GM19324 (cell line): ENCODE measurements at regions not wholly inside any gene's neighbourhood (a gene's known extent, or its start where the extent isn't known, plus 50 kb on each side); places are given as distances from the start of the nearest gene placed in this dataset.
"Not testable (repeated sequence)": the region's sequence is repeated elsewhere in the genome, so short reads cannot be mapped to it uniquely, and the experiment has no call there.

Source experiments
- ATAC-seq: cut with Tn5 transposase; IDR thresholded peaks from one replicate; pipeline ENCODE4 v1.9.1; 2021; ENCODE audit warnings: mild to moderate bottlenecking, moderate library complexity; ENCODE audit not compliant: unreplicated experiment, low FRiP score

DNA sequence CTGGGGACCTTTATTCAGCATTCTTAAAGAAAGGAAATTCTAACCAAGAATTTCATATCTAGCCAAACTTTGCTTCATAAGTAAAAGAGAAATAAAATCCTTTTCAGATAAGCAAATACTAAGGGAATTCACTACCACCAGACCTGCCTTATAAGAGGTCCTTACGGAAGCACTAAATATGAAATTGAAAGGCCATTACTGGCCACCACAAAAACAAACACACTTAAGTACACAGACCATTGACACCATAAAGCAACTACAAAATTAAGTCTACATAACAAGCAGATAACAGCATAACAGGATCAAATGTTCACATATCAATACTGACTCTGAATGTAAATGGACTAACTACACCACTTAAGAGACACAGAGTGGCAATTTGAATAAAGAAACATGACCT lies 361.4 kb upstream of the POU5F2 start:
- no peak for ATAC-seq

DNA sequence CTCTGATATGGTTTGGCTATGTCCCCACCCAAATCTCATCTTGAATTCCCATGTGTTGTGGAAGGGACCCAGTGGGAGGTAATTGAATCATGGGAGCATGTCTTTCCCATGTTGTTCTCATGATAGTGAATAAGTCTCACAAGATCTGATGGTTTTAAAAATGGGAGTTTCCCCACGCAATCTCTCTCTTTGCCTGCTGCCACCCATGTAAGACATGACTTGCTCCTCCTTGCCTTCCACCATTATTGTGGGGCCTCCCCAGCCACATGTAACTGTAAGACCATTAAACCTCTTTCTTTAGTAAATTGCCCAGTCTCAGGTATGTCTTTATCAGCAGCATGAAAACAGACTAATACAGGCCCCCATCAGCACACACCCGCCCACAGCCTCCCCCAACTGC lies 356.0 kb upstream of the POU5F2 start:
- ATAC-seq: not testable (repeated sequence)

DNA sequence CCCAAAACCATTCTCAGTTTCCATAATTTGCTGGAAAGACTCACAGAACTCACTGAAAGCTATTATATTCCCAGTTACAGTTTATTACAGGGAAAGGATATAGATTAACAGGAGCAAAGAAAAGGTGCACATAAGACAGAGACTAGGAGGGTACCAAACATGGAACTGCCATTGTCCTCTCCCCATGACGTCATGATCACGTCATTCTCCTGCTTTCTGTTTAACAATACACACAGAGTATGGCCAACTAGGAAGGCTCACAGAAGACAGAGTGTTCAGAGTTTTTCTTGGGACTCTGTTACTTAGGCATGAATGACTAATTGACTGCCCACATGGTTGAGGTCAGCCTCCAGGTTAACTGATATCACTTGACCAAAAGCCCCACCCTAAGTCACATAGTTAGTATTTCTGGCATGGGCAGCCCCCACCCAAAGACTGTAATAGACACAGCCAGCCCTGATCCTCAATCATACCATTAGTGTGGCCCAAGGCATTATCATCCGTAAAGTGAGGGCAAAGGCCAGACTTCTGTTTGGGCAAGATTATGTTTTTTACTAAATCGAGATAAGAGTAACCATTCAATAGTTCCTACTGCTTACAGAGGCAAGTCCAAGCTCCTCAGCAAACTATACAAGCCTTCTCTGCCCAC lies 353.5 kb upstream of the POU5F2 start:
- no peak for ATAC-seq

- ATAC-seq: no peak
Observed at GRCh38 chr5:94093300-94093699, 351.9 kb upstream of the POU5F2 start.

DNA sequence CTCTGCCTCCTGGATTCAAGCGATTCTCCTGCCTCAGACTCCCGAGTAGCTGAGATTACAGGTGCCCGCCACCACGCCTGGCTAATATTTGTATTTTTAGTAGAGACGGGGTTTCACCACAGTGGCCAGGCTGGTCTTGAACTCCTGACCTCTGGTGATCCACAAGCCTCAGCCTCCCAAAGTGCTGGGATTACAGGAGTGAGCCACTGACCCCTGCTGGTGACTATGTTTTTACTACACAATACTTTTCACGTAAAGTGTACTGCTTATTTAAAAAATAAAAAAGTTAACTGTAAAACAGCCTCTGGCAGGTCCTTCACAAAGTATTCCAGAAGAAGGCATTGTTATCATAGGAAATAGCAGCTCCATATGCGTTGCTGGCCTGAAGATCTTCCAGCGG lies 345.2 kb upstream of the POU5F2 start:
- not testable (repeated sequence) for ATAC-seq

GRCh38 chr5:94086194-94086593 lies 344.8 kb upstream of the POU5F2 start:
- ATAC-seq: no peak

DNA sequence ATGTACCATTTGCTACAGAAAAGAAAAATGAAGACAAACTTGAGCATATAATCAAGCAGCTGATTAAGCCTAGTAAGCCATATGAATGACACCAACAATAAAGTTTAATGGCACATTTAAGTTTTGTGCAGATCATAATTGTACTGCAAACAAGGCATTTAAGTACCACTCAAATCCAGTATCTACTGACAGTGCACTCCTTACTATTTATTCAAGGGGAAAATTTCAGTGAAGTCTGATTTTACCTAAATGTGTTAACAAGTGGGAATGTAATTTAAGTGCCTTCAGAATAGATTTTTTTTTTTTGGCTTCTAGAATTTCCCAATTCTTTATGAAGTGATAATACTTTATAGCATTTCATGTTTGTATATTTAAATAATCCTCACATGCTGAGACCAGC lies 341.0 kb upstream of the POU5F2 start:
- no peak for ATAC-seq

- no peak for ATAC-seq
Observed at GRCh38 chr5:94081088-94081487, 339.7 kb upstream of the POU5F2 start.

GRCh38 chr5:94080390-94080789 lies 339.0 kb upstream of the POU5F2 start:
- ATAC-seq: no peak

- no peak for ATAC-seq
Observed at GRCh38 chr5:94072116-94072515, 330.7 kb upstream of the POU5F2 start.

GRCh38 chr5:94066437-94067207 lies 325.2 kb upstream of the POU5F2 start:
- no peak for ATAC-seq

DNA sequence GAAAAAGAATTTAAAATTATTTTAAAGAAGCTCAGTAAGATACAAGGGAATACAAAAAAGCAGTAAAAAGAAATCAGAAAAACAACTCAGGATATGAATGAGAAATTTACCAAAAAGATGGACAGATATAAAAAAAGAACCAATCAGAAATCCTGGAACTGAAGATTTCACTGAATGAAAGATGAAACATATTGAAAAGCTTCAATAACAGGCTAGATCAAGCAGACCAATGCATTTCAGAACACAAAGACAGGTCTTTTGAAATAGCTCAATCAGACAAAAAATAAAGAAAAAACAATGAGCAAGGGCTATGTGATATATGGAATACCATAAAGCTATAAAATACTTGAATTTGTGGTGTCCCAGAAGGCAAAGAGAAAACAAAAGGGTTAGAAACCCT lies 322.6 kb upstream of the POU5F2 start:
- no peak for ATAC-seq

- ATAC-seq: no peak
Observed at GRCh38 chr5:94057655-94058054, 316.3 kb upstream of the POU5F2 start.

DNA sequence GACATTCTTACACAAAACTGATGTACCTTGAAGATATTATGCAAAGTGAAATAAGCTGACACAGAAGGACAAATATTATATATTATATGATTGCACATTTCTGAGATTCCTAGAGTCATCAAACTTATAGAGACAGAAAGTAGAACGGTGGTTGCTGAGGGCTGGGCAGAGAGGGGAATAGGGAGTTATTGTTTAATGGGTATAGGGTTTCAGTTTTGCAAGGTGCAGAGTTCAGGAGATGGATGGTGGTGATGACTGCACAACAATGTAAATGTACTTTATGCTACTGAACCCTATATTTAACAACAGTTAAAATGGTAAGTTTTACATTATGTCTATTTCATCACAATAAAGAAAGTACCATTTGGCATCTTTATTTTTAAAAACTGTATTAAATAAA lies 315.8 kb upstream of the POU5F2 start:
- no peak for ATAC-seq

DNA sequence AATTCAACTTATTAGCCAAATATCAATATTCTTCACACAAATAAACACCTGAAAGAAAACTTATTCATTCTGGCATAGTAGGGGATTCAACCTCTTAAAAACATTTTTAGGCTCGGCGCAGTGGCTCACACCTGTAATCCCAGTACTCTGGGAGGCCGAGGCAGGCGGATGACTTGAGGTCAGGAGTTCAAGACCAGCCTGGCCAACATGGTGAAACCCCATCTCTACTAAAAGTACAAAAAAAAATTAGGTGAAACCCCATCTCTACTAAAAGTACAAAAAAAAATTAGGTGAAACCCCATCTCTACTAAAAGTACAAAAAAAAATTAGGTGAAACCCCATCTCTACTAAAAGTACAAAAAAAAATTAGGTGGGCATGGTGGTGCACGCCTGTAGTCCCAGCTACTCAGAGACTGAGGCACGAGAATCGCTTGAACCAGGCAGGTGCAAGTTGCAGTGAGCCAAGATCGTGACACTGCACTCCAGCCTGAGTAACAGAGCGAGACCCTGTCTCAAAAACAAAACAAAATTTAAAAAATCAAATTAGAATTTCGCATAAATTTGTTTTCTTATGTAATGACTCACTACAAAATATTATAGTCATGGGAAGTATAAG lies 308.0 kb upstream of the POU5F2 start:
- not testable (repeated sequence) for ATAC-seq

GRCh38 chr5:94045839-94046782 lies 304.7 kb upstream of the POU5F2 start:
- ATAC-seq: no peak

DNA sequence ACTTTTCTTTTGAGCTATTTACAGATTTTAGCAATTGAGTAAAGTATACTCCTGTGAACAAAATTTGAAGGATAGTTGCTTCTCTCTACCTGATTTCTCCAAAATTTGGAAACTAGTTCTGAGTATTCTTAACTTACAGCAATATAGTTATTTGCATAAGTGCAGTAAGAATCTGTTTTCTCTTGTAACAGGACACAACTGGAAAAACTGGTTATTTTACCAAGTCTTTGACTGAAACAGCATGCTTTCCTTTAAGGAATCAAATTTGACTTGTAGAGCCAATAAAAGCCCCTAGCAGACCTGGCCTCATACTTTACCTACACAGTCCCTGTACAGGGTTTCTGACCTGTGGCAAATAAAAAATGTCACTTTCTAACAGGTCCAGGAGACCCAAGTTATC lies 301.9 kb upstream of the POU5F2 start:
- no peak for ATAC-seq

DNA sequence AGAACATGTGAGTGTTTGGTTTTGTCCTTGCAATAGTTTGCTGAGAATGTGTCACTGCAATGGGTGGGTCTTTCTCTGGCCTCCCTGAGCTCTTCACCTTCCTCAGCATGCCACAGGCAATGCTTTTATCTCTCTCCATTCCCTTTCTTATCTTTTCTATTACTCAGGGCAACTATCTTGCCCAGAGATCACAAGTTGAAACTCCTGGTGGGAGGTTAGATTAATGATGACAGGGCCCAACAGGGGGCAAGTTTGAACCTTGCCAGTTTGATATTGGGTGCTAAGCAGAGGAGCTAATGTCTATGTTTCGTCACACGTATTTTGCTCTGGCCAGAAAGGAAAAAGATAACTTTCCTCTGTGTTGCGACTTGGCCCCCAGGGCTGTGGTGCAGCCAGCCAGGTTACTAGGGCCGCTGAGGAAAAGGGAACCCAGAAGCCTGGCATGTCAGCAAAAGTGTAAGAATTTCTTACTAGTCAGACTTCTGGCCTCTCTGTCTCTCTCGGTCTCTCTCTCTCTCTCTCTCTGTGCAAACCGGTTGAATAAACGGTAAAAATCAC lies 299.3 kb upstream of the POU5F2 start:
- no peak for ATAC-seq

GRCh38 chr5:94039101-94039500 lies 297.7 kb upstream of the POU5F2 start:
- no peak for ATAC-seq

GRCh38 chr5:94031631-94032030 lies 290.2 kb upstream of the POU5F2 start:
- no peak for ATAC-seq
